HG03159 (cell line): ENCODE measurements at regions not wholly inside any gene's neighbourhood (a gene's known extent, or its start where the extent isn't known, plus 50 kb on each side); places are given as distances from the start of the nearest gene placed in this dataset.
"Not testable (repeated sequence)": the region's sequence is repeated elsewhere in the genome, so short reads cannot be mapped to it uniquely, and the experiment has no call there.

Experiments
- ATAC-seq: cut with Tn5 transposase; IDR thresholded peaks from one replicate; pipeline ENCODE4 v1.9.1; 2021; ENCODE audit warnings: mild to moderate bottlenecking, moderate library complexity; ENCODE audit not compliant: unreplicated experiment

DNA sequence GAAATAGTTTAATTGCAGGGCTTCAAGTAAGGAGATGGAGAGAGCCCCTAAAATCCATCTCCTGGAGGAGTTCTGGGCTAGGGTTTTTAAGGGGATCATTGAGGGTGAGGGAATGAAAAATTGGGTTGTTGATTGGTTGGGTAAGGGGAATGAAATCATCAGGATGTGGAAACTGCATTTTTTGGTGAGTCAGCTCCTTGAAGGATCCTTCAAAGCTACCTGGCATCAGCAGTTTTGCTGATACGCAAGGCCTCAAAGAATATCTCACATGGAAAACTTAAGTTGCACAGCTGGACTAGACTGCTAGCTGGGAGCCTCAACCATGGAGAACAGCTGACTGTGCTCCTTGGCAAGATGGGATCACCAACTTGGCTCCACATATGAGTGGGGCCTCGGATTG is 136.7 kb downstream of the FGF10 start:
- ATAC-seq, result no peak

DNA sequence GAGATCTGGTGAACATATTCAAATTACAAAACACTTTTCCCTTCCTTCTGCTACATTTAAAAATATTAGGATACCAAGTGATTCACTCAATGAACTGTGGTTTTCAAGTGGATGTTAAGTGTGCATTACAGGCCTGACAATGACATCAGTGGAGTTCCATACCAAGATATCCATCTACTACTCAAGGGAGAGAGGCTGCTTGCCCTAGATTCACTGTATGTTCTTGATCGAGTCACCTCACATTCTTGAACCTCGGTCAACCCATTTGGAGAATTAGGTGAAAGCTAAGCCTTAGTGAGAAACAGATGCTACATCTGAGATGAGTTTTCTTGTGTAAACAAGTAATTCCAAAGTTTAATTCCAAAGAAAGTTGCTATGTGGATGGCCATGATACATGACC is 142.2 kb downstream of the FGF10 start:
- ATAC-seq, result no peak

DNA sequence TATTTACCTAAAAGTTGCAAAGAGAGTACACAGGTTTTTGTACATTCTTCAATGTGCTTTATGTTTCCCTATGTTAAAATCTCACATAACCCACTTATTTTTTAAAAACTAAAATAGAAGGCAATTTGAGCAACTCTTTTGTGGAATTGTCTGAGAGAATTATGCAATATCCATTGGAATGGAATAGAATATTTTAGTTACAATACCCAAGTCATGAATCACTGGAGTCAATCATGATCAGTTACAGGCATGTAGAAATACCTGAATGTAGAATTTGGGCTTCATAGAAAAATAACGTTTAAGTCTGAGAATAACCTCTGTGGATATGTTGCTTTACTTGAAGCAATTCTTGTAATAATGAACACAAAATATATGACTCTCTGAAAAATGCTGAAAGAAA is 143.3 kb downstream of the FGF10 start:
- no peak for ATAC-seq

DNA sequence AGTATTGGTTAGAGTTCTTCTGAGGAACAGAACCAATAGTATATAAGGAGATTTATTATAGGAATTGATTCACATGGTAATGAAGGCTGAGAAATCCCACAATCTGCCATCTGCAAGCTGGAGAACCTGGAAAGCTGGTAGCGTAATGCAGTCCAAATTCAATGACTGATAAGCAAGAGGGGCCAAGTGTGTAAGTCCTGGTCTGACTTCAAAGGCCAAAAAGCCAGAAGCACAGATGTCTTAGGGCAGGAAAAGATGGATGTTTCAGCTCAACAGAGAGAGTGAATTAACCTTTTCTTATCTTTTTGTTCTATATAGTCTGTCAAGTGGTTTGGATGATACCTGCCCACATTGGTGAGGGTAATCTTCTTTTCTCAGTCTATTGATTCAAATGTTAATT is 146.4 kb downstream of the FGF10 start:
- ATAC-seq, result no peak

DNA sequence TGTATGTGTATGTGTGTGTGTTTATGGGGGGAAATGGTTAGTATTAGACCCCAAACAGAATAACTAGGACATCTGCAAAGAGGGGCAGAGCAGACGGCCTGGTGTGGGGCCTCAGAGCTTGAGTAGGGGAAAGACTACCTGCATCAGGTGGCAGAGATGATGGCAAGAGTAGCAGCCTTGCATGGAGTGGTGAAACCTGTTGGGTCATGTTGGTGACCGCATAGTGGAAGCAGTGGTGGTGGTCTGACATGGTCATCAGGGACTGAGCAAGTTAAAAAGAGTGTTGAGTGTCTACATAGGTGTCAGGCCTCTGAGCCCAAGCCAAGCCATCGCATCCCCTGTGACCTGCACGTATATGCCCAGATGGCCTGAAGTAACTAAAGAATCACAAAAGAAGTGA is 153.2 kb downstream of the FGF10 start:
- ATAC-seq, result no peak

DNA sequence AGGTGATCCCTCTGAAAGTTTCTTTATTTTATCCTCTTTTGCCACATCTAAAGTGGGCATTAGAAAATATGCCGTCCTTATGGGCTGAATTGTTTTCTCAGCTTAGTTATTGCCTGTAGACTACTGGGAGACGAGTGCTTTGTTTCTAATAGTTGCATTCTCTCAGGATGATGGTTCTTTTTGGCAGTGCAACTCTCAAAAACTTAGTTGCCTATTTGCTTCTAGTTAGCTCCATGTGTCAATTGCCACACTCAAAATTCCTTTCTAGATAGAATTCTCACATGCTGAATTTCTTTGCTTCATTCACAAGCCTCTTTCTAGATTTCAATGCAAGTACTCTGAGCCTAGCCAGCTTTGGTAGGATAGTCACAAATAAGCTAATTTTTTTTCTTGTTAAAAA is 155.5 kb downstream of the FGF10 start:
- ATAC-seq, result no peak

DNA sequence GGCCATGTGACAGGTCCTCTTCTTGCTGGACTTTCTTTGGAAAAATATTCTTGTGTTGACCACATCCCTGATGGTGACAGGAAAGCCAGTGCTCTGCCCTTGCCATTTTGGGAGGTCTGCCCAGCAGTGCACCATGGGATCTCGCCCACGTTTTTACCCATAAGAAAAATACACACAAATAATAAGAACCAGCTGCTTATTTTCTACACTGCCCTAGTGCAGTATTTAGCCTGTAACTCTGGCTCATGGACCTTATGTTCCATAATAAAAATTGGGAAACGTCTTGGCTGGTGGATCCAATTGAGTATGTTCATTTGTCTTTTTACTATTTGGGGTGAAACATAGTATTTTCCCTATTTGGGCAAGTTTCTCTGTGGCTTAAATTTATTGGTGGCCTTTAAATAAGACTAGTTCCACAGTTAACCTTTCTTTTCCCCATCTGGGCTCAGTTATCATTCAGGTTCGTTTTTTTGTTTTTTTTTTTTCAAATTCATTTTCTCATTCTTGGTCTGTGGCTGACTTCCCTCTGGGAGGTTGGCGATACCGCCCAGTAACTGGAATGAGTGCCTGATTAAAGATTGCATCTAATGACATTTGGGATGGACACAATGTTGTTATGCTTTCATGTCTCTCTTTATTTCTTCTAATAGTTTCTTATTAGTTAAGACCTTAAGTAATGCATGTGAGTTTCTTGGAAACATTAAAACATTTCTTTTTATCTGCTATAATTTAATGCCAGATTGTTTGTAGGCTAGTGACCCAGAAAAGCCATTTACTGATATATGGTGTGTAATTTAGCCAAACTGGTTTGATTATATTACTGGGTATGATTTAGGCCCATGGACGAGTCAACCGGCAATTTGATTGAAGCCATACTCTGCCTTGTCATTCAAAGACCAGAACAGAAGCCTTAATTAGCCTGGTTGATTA is 163.7 kb downstream of the FGF10 start:
- no peak for ATAC-seq

DNA sequence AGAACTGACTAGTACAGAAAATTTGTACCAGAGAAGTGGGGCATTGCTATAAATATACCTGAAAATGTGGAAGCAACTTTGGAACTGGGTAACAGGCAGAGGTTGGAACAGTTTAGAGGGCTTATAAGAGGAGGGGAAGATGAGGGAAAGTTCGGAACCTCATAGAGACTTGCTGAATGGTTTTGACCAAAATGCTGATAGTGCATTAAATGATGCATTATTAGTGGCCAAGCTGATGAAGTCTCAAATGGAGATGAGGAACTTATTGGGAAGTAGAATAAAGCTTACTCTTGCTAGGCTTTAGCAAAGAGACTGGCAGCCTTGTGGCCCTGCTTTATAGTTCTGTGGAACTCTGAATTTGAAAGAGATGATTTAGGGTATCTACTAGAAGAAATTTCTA is 189.8 kb downstream of the FGF10 start:
- ATAC-seq, result no peak

DNA sequence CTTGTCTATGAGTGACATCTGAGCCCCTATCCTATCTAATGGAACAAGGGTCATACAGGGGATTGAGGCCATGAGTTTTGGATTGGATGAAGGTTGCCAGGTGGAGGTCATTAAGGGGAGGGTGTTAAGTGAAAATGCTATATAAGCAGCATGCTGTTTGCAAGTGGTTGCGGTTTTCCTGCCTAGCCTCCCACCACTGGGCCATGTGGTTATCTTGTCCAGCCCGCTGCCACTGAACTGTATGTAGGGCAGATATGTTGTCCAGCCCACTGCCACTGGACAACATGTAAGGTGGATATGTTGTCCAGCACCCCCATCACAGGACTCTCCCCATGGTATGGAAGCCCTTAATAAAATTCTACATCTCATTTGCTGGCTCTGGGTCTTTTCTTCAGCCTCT is 200.0 kb downstream of the FGF10 start:
- ATAC-seq, result no peak

DNA sequence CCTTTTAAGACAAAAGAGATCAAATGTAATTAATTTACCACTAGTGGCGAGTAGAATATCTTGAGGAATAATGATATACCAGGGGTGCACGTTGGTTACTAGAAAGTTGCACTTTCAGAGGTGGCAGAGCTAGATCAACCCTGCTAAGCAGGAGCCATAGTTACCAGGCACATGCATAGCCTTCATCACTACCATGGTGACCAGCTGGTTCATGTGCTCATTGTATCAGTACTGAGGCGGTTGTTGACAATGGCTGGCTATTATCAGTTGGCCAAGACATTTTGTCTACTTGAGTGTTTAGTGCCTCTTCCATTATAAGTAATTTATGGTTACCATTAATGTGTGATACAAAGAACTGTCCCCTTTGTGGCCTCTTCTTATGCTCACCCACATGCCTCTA is 201.2 kb downstream of the FGF10 start:
- no peak for ATAC-seq

DNA sequence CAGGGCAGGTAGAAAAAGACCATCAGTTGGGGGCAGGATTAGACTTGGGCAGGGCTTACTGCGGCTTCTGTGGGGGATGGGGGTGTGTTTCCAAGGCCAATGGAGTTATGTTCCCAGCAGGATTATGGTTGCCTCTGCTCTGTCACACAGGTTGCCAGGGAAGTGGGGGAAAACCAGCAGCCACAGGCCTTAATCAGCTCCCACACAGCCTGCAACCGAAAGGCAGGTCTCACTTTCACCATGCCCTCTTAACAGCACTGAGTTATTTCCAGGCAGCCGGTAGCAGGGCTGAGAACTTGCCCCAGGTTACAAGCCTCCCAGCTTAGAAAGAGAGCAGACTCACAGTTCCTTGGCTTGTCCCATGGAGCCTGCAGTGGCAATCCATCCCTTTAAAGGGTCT is 205.5 kb downstream of the FGF10 start:
- ATAC-seq, result no peak

DNA sequence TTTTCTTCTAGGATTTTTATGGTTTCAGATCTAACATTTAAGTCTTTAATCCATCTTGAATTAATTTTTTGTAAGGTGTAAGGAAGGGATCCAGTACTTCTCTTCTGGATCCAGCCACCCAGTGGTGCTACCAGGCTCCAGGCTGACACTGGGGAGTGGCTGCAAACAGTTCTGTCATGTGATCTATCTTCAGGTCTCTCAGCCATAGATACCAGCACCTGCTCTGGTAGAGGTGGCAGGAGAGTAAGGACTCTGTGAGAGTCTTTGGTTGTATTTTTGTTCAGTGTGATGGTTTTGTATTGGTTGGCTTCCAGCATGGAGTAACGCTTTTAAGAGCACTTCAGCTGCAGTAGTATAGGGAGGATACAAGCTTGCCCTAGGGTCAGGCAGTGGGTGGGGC is 205.9 kb downstream of the FGF10 start:
- no peak for ATAC-seq

DNA sequence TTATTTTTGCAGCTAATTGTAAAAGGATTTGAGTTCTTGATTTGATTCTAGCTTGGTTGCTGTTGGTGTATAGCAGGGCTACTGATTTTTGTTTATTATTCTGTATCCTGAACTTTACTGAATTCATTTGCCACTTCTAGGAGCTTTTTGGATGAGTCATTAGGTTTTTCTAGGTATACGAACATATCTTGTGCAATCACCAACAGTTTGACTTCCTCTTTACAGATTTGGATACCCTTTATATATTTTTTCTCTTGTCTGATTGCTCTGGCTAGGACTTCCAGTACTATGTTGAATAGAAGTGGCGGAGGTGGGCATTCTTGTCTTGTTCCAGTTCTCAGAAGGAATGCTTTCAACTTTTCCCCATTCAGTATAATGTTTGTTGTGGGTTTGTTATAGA is 210.8 kb downstream of the FGF10 start:
- no peak for ATAC-seq

DNA sequence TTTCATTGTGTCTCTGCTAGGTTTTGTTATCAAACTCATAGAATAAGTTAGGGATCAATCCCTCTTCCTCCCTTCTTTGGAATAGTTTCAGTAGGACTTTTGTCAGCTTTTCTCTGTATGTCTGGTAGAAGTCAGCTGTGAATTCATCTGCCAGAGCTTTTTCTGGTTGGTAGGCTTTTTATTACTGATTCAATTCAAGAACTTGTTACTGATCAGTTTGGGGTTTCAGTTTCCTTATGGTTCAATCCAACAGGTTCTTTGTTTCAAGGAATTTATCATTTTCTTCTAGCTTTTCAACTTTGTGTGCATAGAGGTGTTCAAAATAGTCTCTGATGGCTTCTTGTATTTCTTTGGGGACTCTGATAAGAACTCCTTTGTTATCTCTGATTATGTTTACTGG is 221.7 kb downstream of the FGF10 start:
- no peak for ATAC-seq

DNA sequence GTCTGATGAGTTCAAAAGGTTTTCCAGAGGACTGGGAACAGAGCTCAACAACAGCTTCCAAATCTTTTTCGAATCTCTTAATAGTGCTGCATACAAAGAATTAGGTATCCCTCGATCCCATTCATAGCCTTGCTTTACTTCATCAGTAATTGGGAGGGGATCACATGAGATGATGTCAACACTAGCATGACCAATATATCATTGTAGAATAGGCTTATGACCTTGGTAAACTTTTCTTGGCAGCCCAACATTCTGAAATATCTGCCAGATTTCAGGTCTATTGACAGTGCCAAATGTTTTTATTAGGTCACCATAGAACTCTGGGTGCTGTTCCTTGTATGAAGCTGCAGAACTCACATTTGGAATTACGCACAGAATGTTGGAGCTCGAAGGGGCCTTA is 228.9 kb downstream of the FGF10 start:
- ATAC-seq, result no peak

DNA sequence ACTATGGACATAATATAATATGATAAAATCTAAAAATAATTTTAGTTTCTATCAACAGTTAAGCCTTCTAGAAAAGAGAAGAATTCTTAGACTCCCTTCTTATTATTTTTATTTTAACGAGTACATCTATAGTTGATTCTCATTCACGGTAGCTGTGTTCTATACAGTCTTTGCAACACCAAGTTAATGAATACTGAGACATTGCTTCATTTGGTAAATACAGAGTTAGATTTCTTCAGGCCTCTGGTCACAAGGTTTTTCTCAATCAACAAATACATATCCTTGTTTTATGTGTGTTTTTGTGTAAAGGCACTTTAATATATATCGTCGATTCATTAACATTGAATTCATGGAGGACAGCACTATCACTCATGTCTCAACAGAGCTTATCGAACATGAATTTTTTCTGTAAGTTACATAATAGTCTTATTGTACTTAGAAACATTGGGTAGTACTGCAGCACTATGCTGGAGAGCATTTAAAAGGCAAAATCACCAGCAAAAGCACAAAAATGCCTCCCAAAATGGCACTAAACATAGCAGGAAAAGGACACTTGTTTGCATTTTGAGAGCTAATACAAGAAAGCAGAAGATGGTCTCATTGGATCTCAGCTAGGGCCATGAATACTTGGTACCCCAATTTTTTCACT is 239.0 kb downstream of the FGF10 start:
- no peak for ATAC-seq

DNA sequence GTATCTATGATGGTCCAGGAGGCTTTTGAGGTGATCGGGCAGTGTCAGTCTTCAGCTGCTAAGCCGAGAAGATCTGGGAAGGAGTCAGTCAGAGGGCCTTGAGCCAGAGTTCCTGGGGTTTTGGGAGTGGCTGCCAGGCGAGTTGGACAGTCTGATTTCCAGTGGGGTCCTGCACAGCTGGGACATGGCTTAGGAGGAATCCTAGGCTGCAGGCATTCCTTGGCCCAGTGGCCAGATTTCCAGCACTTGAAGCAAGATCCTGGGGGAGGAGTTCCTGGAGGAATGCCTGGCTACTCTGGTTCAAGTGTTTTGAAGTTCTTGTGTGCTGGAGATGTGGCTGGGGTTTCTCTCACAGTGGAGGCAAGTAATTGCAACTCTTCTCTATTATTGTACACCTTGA is 271.3 kb downstream of the FGF10 start:
- ATAC-seq, result not testable (repeated sequence)

DNA sequence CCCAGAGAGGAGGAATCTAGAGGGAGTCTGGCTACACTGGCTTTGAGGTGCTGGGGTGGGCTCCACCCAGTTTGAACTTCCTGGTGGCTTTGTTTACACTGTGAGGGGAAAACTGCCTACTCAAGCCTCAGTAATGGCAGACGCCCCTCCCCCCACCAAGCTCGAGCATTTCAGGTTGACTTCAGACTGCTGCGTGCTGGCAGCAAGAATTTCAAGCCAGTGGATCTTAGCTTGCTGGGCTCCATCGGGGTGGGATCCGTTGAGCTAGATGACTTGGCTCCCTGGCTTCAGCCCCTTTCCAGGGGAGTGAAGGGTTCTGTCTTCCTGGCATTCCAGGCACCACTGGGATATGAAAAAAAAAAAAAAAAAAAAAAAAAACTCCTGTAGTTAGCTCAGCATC is 281.0 kb downstream of the FGF10 start:
- ATAC-seq, result not testable (repeated sequence)

DNA sequence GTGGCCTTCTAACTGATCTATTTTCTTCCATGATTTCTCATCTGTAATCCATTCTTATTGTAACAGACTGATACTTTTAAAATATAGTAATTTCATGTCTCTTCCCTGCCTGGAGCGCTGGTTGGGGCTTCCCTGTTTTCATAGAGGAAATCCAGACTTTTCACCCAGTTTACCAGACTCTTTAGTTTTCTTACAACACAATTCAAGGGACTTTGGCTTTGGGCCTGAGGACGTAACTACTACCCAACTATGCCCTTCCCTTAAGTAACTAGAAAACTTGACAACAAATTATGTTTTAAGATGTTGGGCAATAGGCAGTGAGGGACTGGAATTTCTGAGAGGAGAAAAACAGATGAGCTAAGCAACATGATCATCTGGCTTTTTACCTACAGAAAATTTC is 289.6 kb downstream of the FGF10 start:
- no peak for ATAC-seq

DNA sequence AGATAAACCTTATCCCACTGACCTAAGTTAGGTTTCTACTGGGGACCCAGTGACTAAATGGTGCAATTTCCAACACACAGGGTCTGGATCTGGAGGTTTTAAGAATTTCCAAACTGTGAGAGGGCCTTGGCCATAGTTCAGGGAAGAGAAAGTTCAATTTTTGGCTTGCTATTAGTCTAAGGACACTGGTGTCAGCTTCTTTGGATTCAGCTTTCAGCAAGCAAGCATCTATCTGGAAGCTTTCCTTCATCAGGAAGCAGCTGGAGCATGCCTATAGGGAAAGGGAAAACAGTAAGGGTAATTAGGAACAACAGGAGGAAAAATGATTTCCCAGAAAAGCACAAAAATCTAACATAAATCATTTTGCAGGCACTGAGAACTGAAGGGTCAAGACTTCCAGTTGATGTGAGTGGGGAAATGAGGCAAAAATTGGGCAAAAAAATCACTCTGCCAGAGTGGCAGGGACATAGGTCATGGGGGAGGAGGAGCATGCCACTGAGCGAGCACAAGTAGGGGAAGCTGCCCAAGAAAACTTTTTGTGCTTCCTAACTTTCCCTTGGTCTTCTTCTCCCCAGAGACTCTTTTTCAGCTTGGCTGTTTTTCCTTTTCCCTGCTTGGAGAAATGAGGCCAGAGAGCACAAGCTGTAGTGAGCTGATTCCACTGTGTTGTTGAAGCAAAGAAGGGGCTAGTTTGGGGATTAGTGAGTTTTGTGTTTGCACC is 299.6 kb downstream of the FGF10 start:
- ATAC-seq, result no peak

DNA sequence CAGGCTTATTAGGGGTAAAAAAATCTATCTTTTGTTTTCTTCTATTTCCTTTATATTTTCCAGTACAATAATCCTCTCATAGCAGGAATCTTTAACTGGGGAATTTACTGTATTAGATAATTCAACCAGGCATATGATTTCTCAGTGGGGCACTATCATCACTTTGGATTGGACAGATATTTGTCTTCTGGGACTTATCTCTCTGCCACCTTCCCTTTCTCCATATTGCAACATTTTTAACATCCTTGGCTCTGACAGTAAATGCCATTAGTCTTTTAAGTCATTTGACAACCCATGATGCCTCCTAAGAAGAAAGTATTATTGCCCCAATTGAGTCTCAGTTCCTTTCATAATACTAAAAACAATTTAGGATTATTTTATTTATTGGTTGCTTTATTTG is 304.1 kb downstream of the FGF10 start:
- ATAC-seq, result no peak

DNA sequence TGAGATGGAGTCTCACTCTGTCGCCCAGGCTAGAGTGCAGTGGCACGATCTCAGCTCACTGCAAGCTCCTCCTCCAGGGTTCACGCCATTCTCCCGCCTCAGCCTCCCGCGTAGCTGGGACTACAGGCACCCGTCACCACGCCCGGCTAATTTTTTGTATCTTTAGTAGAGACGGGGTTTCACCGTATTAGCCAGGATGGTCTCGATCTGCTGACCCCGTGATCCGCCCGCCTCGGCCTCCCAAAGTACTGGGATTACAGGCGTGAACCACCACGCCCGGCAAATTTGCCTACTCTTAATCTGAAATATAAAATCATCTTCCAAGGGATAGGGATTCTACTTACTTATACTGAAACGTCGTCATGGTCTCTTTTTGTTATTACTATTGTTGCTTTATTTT is 314.7 kb downstream of the FGF10 start:
- ATAC-seq, result not testable (repeated sequence)
